ENCODE measurements at regions not wholly inside any gene's neighbourhood (a gene's known extent, or its start where the extent isn't known, plus 50 kb on each side); places are given as distances from the start of the nearest gene placed in this dataset.
"Not testable (repeated sequence)": the region's sequence is repeated elsewhere in the genome, so short reads cannot be mapped to it uniquely, and the experiment has no call there.

- no peak for DNase-seq
Measured at GRCh38 chr3:110646496-110646895, 425.1 kb upstream of the NECTIN3 start.

GRCh38 chr3:110647586-110647985 lies 424.0 kb upstream of the NECTIN3 start:
- no peak for DNase-seq

GRCh38 chr3:110650741-110651140 lies 420.9 kb upstream of the NECTIN3 start:
- DNase-seq, result no peak

GRCh38 chr3:110654843-110655502 lies 416.6 kb upstream of the NECTIN3 start:
- no peak for DNase-seq

- DNase-seq, result no peak
Measured at GRCh38 chr3:110656394-110657025, 415.1 kb upstream of the NECTIN3 start.

- DNase-seq, result no peak
Measured at GRCh38 chr3:110664148-110664547, 407.5 kb upstream of the NECTIN3 start.

- DNase-seq, result no peak
Measured at GRCh38 chr3:110666495-110666894, 405.1 kb upstream of the NECTIN3 start.

GRCh38 chr3:110667216-110667615 lies 404.4 kb upstream of the NECTIN3 start:
- no peak for DNase-seq

- DNase-seq, result no peak
Measured at GRCh38 chr3:110670407-110670806, 401.2 kb upstream of the NECTIN3 start.

- DNase-seq, result no peak
Measured at GRCh38 chr3:110677506-110677905, 394.1 kb upstream of the NECTIN3 start.

GRCh38 chr3:110679285-110679684 lies 392.3 kb upstream of the NECTIN3 start:
- no peak for DNase-seq

GRCh38 chr3:110680450-110680849 lies 391.2 kb upstream of the NECTIN3 start:
- no peak for DNase-seq

GRCh38 chr3:110684466-110684865 lies 387.1 kb upstream of the NECTIN3 start:
- no peak for DNase-seq

GRCh38 chr3:110685630-110686029 lies 386.0 kb upstream of the NECTIN3 start:
- no peak for DNase-seq

- no peak for DNase-seq
Measured at GRCh38 chr3:110686701-110687100, 384.9 kb upstream of the NECTIN3 start.

- DNase-seq, result no peak
Measured at GRCh38 chr3:110687138-110687537, 384.5 kb upstream of the NECTIN3 start.

GRCh38 chr3:110697961-110698360 lies 373.7 kb upstream of the NECTIN3 start:
- no peak for DNase-seq

- DNase-seq, result not testable (repeated sequence)
Measured at GRCh38 chr3:110704332-110704731, 367.3 kb upstream of the NECTIN3 start.

- DNase-seq, result no peak
Measured at GRCh38 chr3:110708156-110708555, 363.5 kb upstream of the NECTIN3 start.

- no peak for DNase-seq
Measured at GRCh38 chr3:110710156-110710555, 361.5 kb upstream of the NECTIN3 start.

GRCh38 chr3:110710603-110711002 lies 361.0 kb upstream of the NECTIN3 start:
- no peak for DNase-seq

- DNase-seq, result no peak
Measured at GRCh38 chr3:110711130-110711832, 360.3 kb upstream of the NECTIN3 start.

- no peak for DNase-seq
Measured at GRCh38 chr3:110711851-110712516, 359.6 kb upstream of the NECTIN3 start.

- DNase-seq, result no peak
Measured at GRCh38 chr3:110727056-110727455, 344.6 kb upstream of the NECTIN3 start.
